Duodenal mucosa (tissue), 2 donors: ENCODE measurements at regions not wholly inside any gene's neighbourhood (a gene's known extent, or its start where the extent isn't known, plus 50 kb on each side); places are given as distances from the start of the nearest gene placed in this dataset.

Experiments used
- H3K27ac ChIP-seq: one replicate; pipeline ENCODE4 v1.7.0; 2013; ENCODE audit warnings: low read depth, low read length
- H3K27me3 ChIP-seq, 2 donors: one replicate each; pipeline ENCODE4 v1.7.0; 2013; ENCODE audit warnings: low read length in 2 of 2, control low read depth in 1 of 2; ENCODE audit not compliant: insufficient read depth in 2 of 2, control insufficient read depth in 1 of 2
- H3K36me3 ChIP-seq, 2 donors: one replicate each; pipeline ENCODE4 v1.7.0; 2013; ENCODE audit warnings: low read length in 2 of 2, control low read depth in 1 of 2; ENCODE audit not compliant: insufficient read depth in 2 of 2, control insufficient read depth in 1 of 2
- H3K4me1 ChIP-seq, 2 donors: one replicate each; pipeline ENCODE4 v1.7.0; 2013; ENCODE audit warnings: low read length in 2 of 2, control low read depth in 1 of 2; ENCODE audit not compliant: insufficient read depth in 2 of 2, control insufficient read depth in 1 of 2
- H3K4me3 ChIP-seq, 2 donors: one replicate each; pipeline ENCODE4 v1.7.0; 2013; ENCODE audit warnings: low read length in 2 of 2, low read depth in 1 of 2
- H3K9ac ChIP-seq, 2 donors: one replicate each; pipeline ENCODE4 v1.7.0; 2013; ENCODE audit warnings: low read length in 2 of 2, low read depth in 1 of 2
- H3K9me3 ChIP-seq, 2 donors: one replicate each; pipeline ENCODE4 v1.7.0; 2013; ENCODE audit warnings: low read length in 2 of 2, control low read depth in 1 of 2; ENCODE audit not compliant: control insufficient read depth in 1 of 2

GRCh38 chr13:53569453-53569852, 540.8 kb downstream of the OLFM4 start:
- Histone ChIP-seq H3K36me3 (no peaks in the 10 kb centered on the region), H3K27me3 (no peaks in the 10 kb centered on the region), H3K9ac (no peak overlapping the region), H3K4me1 (no peaks in the 10 kb centered on the region), H3K9me3 (no peaks in the 10 kb centered on the region), H3K4me3 (no peak overlapping the region), H3K27ac (no peak overlapping the region)

- H3K27me3 ChIP-seq = no peaks in the 10 kb centered on the region
- H3K36me3 ChIP-seq = no peaks in the 10 kb centered on the region
- H3K27ac ChIP-seq = no peak overlapping the region
- no peak overlapping the region for H3K9ac ChIP-seq
- no peaks in the 10 kb centered on the region for H3K4me1 ChIP-seq
- no peak overlapping the region for H3K4me3 ChIP-seq
- H3K9me3 ChIP-seq = peaks cover 0 to 6% of the 10 kb centered on the region in 2 donors
These were observed 572.5 kb downstream of the OLFM4 start for GRCh38 chr13:53601113-53601512.

GRCh38 chr13:53605326-53605725, 576.7 kb downstream of the OLFM4 start:
- Histone ChIP-seq H3K9ac (no peak overlapping the region), H3K4me3 (no peak overlapping the region), H3K9me3 (peaks cover 0 to 6% of the 10 kb centered on the region in 2 donors), H3K27ac (no peak overlapping the region), H3K36me3 (no peaks in the 10 kb centered on the region), H3K4me1 (no peaks in the 10 kb centered on the region), H3K27me3 (no peaks in the 10 kb centered on the region)

GRCh38 chr13:53612200-53612599, 583.6 kb downstream of the OLFM4 start:
- H3K4me1 ChIP-seq = no peaks in the 10 kb centered on the region
- no peaks in the 10 kb centered on the region for H3K36me3 ChIP-seq
- H3K9ac ChIP-seq = no peak overlapping the region
- no peak overlapping the region for H3K4me3 ChIP-seq
- no peaks in the 10 kb centered on the region for H3K9me3 ChIP-seq
- no peak overlapping the region for H3K27ac ChIP-seq
- H3K27me3 ChIP-seq = no peaks in the 10 kb centered on the region

- no peaks in the 10 kb centered on the region for H3K9me3 ChIP-seq
- no peaks in the 10 kb centered on the region for H3K4me1 ChIP-seq
- no peak overlapping the region for H3K4me3 ChIP-seq
- no peak overlapping the region for H3K9ac ChIP-seq
- H3K27me3 ChIP-seq = no peaks in the 10 kb centered on the region
- H3K27ac ChIP-seq = no peak overlapping the region
- H3K36me3 ChIP-seq = no peaks in the 10 kb centered on the region
These were observed 593.8 kb downstream of the OLFM4 start for GRCh38 chr13:53622456-53622855.

- H3K4me1 ChIP-seq = no peaks in the 10 kb centered on the region
- no peak overlapping the region for H3K4me3 ChIP-seq
- no peaks in the 10 kb centered on the region for H3K27me3 ChIP-seq
- no peaks in the 10 kb centered on the region for H3K9me3 ChIP-seq
- H3K9ac ChIP-seq = no peak overlapping the region
- H3K27ac ChIP-seq = no peak overlapping the region
- H3K36me3 ChIP-seq = no peaks in the 10 kb centered on the region
These were observed 594.5 kb downstream of the OLFM4 start for GRCh38 chr13:53623146-53623545.

GRCh38 chr13:53631511-53631910, 602.9 kb downstream of the OLFM4 start:
- H3K27ac ChIP-seq = no peak overlapping the region
- no peaks in the 10 kb centered on the region for H3K36me3 ChIP-seq
- H3K9me3 ChIP-seq = no peaks in the 10 kb centered on the region
- no peaks in the 10 kb centered on the region for H3K4me1 ChIP-seq
- no peak overlapping the region for H3K4me3 ChIP-seq
- H3K9ac ChIP-seq = no peak overlapping the region
- H3K27me3 ChIP-seq = no peaks in the 10 kb centered on the region

- no peaks in the 10 kb centered on the region for H3K36me3 ChIP-seq
- no peak overlapping the region for H3K27ac ChIP-seq
- H3K27me3 ChIP-seq = no peaks in the 10 kb centered on the region
- no peaks in the 10 kb centered on the region for H3K9me3 ChIP-seq
- no peak overlapping the region for H3K9ac ChIP-seq
- H3K4me3 ChIP-seq = no peak overlapping the region
- no peaks in the 10 kb centered on the region for H3K4me1 ChIP-seq
These were observed 609.4 kb downstream of the OLFM4 start for GRCh38 chr13:53638040-53638439.

GRCh38 chr13:53642306-53642705, 613.7 kb downstream of the OLFM4 start:
- H3K27ac ChIP-seq = no peak overlapping the region
- H3K4me3 ChIP-seq = no peak overlapping the region
- H3K9ac ChIP-seq = no peak overlapping the region
- H3K27me3 ChIP-seq = no peaks in the 10 kb centered on the region
- no peaks in the 10 kb centered on the region for H3K9me3 ChIP-seq
- H3K36me3 ChIP-seq = no peaks in the 10 kb centered on the region
- H3K4me1 ChIP-seq = no peaks in the 10 kb centered on the region

- no peak overlapping the region for H3K4me3 ChIP-seq
- no peaks in the 10 kb centered on the region for H3K4me1 ChIP-seq
- H3K9me3 ChIP-seq = no peaks in the 10 kb centered on the region
- no peak overlapping the region for H3K27ac ChIP-seq
- no peak overlapping the region for H3K9ac ChIP-seq
- no peaks in the 10 kb centered on the region for H3K27me3 ChIP-seq
- no peaks in the 10 kb centered on the region for H3K36me3 ChIP-seq
These were observed 620.1 kb downstream of the OLFM4 start for GRCh38 chr13:53648673-53649072.

GRCh38 chr13:53672005-53672404, 643.4 kb downstream of the OLFM4 start:
- Histone ChIP-seq H3K27me3 (no peaks in the 10 kb centered on the region), H3K9ac (no peak overlapping the region), H3K4me3 (no peak overlapping the region), H3K36me3 (no peaks in the 10 kb centered on the region), H3K27ac (no peak overlapping the region), H3K4me1 (no peaks in the 10 kb centered on the region), H3K9me3 (no peaks in the 10 kb centered on the region)
